Liver (tissue), 8 donors: ENCODE measurements at regions not wholly inside any gene's neighbourhood (a gene's known extent, or its start where the extent isn't known, plus 50 kb on each side); places are given as distances from the start of the nearest gene placed in this dataset.

Experiments used
- DNase-seq: peaks from one replicate; pipeline ENCODE4 v3.0.0-alpha.2; 2017; ENCODE audit warnings: low spot score
- H3K27ac ChIP-seq, 2 donors: one replicate each; pipeline ENCODE4 v1.7.0; 2013; ENCODE audit warnings: inconsistent platforms in 2 of 2, low read length in 2 of 2, control low read depth in 1 of 2, low read depth in 1 of 2, mild to moderate bottlenecking in 1 of 2
- H3K27me3 ChIP-seq, 4 donors: one replicate each; pipeline versions ENCODE4 v1.6.1 to v1.7.0; 2013; ENCODE audit warnings: low read length in 3 of 4, inconsistent platforms in 1 of 4, mild to moderate bottlenecking in 1 of 4, moderate library complexity in 1 of 4; ENCODE audit not compliant: control insufficient read depth in 4 of 4, insufficient read depth in 4 of 4
- H3K36me3 ChIP-seq, 4 donors: one replicate each; pipeline versions ENCODE4 v1.6.1 to v1.7.0; 2013; ENCODE audit warnings: low read length in 3 of 4, mild to moderate bottlenecking in 3 of 4, low read depth in 1 of 4, moderate library complexity in 1 of 4; ENCODE audit not compliant: control insufficient read depth in 4 of 4, insufficient read depth in 3 of 4
- H3K4me1 ChIP-seq, 4 donors: one replicate each; pipeline versions ENCODE4 v1.6.1 to v1.7.0; 2013; ENCODE audit warnings: low read length in 3 of 4, mild to moderate bottlenecking in 3 of 4, moderate library complexity in 1 of 4; ENCODE audit not compliant: control insufficient read depth in 4 of 4, insufficient read depth in 4 of 4
- H3K4me3 ChIP-seq, 3 donors: one replicate each; pipeline versions ENCODE4 v1.6.1 to v1.7.0; 2013; ENCODE audit warnings: low read length in 3 of 3, control low read depth in 1 of 3, low read depth in 1 of 3, mild to moderate bottlenecking in 1 of 3
- H3K9ac ChIP-seq, 2 donors: one replicate each; pipeline ENCODE4 v1.7.0; 2013; ENCODE audit warnings: low read length in 2 of 2, mild to moderate bottlenecking in 2 of 2, moderate library complexity in 2 of 2, control low read depth in 1 of 2, low read depth in 1 of 2
- H3K9me3 ChIP-seq, 4 donors: one replicate each; pipeline versions ENCODE4 v1.6.1 to v1.7.0; 2013; ENCODE audit warnings: low read length in 3 of 4; ENCODE audit not compliant: control insufficient read depth in 4 of 4
- EGR1 ChIP-seq, 2 donors: IDR thresholded peaks; 2 replicates each; pipeline ENCODE4 v1.6.1; 2016 to 2018; ENCODE audit warnings: antibody characterized with exemption in 2 of 2, low read depth in 2 of 2
- FOXA2 ChIP-seq: IDR thresholded peaks from 2 replicates; pipeline ENCODE4 v1.6.1; 2016; ENCODE audit warnings: antibody characterized with exemption
- GABPA ChIP-seq, 2 donors: IDR thresholded peaks in 1 of 2; conservative IDR thresholded peaks in 1 of 2; 2 replicates each; pipeline ENCODE4 v1.6.1; 2016; ENCODE audit warnings: antibody characterized with exemption in 2 of 2, mild to moderate bottlenecking in 1 of 2, moderate library complexity in 1 of 2
- HNF4A ChIP-seq, 2 donors: conservative IDR thresholded peaks; 2 replicates each; pipeline ENCODE4 v1.6.1; 2016; ENCODE audit warnings: antibody characterized with exemption in 2 of 2, mild to moderate bottlenecking in 2 of 2
- HNF4G ChIP-seq: IDR thresholded peaks from 2 replicates; pipeline ENCODE4 v1.6.1; 2016; ENCODE audit warnings: antibody characterized with exemption
- JUND ChIP-seq, 2 donors: IDR thresholded peaks; 2 replicates each; pipeline ENCODE4 v1.6.1; 2016; ENCODE audit warnings: antibody characterized with exemption in 2 of 2
- NR2F2 ChIP-seq: IDR thresholded peaks from 2 replicates; pipeline ENCODE4 v1.6.1; 2016; ENCODE audit warnings: antibody characterized with exemption
- RAD21 ChIP-seq, 2 donors: IDR thresholded peaks; 2 replicates each; pipeline ENCODE4 v1.6.1; 2016; ENCODE audit warnings: antibody characterized with exemption in 2 of 2, mild to moderate bottlenecking in 2 of 2
- RXRA ChIP-seq, 2 donors: IDR thresholded peaks; 2 replicates each; pipeline ENCODE4 v1.6.1; 2017 to 2018; ENCODE audit warnings: antibody characterized with exemption in 2 of 2, mild to moderate bottlenecking in 1 of 2
- TAF1 ChIP-seq: conservative IDR thresholded peaks from 2 replicates; pipeline ENCODE4 v1.6.1; 2016; ENCODE audit warnings: antibody characterized with exemption, mild to moderate bottlenecking
- YY1 ChIP-seq: IDR thresholded peaks from 2 replicates; pipeline ENCODE4 v1.6.1; 2016; ENCODE audit warnings: antibody characterized with exemption, mild to moderate bottlenecking
- WGBS: extraction: QIAGEN DNeasy Blood & Tissue Kit; methylation state at CpG from one replicate; pipeline ENCODE4 v1.1.7; 2013; 5-methylcytosine and 5-hydroxymethylcytosine counted together
- TF ChIP-seq, protein P1 (sequence below): IDR thresholded peaks from 2 replicates; pipeline ENCODE4 v1.6.1; 2016; ENCODE audit warnings: antibody characterized with exemption
- TF ChIP-seq, protein P2 (sequence below): IDR thresholded peaks from 2 replicates; pipeline ENCODE4 v1.6.1; 2016; ENCODE audit warnings: antibody characterized with exemption, mild to moderate bottlenecking
- TF ChIP-seq, protein P3 (sequence below): fragments of 150-350 bp; IDR thresholded peaks from 2 replicates; pipeline ENCODE4 v1.5.1; 2017; ENCODE audit warnings: improper control_type of control experiment, low read depth, low read length; ENCODE audit not compliant: missing input control
- donor health status: healthy.
- donor health status: healthy.
- donor health status: healthy.
- donor health status: healthy.
- donor health status: healthy.

DNA sequence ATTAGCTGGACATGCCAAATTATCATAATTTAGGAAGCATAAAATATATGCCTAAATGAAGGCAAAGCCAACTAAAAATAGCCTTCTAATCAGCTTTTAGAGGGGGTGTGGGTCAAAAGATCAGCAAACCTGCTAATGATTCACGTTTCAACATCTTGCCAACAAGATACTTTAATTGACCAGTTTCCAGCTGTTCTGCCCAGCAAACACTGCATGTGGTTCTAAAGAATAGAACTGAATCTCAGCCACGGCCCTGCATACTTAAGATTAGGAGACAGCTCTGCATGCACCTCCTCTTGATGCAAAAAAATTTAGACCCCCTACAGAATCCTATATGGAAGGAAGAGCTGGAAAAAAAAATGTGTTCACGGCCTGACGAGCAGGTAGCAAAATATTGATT lies 500.5 kb downstream of the TBL1XR1 start (continued):
- TF ChIP-seq RXRA (IDR thresholded peaks at IDR 0.05) = no peak
- TF ChIP-seq TAF1 = no peak

DNA sequence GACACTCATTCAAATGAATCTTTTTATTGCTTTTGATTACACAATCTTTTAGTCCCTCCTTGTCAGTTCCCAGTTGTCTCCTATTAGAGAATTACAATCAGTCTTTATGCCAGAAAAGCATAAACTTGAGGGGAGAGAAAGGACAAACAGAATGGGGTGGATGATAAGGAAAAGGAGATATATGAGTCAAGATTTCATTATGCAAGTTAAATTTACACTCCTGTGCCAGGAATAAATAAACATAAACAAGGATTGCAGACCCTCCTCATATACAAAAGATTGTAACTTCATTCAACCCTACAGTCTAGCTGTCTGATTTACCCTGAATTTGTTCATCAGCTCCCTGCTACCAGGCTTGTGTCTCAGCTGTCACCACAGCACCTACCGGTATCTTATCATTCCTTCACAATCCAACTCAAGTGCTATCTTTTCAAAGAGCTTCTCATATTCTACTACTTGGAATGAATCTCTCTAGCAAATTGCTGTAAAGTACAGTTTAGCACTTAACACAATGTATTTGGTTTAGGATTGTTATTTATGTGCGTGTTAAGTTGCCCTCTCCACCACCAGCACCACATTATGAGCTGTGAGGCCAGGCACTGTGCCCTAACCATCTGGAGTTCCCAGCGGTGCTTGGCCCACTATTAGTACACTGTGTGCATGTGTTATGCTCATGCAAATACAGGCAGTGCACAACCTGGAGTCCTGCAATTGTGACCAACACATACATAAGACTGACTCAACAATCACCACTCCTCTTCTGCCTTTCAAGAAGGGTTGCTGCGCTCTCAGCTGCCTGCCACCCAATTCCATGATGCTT lies 504.1 kb downstream of the TBL1XR1 start:
- DNase-seq = no peak
- H3K4me3 ChIP-seq = no peak overlapping the region
- H3K9me3 ChIP-seq = no peaks in the 10 kb centered on the region
- no peaks in the 10 kb centered on the region for H3K4me1 ChIP-seq
- no peak overlapping the region for H3K9ac ChIP-seq
- TF ChIP-seq RXRA (IDR thresholded peaks at IDR 0.05) = no peak
- TF ChIP-seq YY1 = no peak
- no peak for TF ChIP-seq GABPA (IDR thresholded peaks at IDR 0.05 in 1 of 2, conservative IDR thresholded peaks at IDR 0.05 in 1 of 2)
- TF ChIP-seq, protein P1, sequence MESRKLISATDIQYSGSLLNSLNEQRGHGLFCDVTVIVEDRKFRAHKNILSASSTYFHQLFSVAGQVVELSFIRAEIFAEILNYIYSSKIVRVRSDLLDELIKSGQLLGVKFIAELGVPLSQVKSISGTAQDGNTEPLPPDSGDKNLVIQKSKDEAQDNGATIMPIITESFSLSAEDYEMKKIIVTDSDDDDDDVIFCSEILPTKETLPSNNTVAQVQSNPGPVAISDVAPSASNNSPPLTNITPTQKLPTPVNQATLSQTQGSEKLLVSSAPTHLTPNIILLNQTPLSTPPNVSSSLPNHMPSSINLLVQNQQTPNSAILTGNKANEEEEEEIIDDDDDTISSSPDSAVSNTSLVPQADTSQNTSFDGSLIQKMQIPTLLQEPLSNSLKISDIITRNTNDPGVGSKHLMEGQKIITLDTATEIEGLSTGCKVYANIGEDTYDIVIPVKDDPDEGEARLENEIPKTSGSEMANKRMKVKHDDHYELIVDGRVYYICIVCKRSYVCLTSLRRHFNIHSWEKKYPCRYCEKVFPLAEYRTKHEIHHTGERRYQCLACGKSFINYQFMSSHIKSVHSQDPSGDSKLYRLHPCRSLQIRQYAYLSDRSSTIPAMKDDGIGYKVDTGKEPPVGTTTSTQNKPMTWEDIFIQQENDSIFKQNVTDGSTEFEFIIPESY = no peak
- TF ChIP-seq, protein P2, sequence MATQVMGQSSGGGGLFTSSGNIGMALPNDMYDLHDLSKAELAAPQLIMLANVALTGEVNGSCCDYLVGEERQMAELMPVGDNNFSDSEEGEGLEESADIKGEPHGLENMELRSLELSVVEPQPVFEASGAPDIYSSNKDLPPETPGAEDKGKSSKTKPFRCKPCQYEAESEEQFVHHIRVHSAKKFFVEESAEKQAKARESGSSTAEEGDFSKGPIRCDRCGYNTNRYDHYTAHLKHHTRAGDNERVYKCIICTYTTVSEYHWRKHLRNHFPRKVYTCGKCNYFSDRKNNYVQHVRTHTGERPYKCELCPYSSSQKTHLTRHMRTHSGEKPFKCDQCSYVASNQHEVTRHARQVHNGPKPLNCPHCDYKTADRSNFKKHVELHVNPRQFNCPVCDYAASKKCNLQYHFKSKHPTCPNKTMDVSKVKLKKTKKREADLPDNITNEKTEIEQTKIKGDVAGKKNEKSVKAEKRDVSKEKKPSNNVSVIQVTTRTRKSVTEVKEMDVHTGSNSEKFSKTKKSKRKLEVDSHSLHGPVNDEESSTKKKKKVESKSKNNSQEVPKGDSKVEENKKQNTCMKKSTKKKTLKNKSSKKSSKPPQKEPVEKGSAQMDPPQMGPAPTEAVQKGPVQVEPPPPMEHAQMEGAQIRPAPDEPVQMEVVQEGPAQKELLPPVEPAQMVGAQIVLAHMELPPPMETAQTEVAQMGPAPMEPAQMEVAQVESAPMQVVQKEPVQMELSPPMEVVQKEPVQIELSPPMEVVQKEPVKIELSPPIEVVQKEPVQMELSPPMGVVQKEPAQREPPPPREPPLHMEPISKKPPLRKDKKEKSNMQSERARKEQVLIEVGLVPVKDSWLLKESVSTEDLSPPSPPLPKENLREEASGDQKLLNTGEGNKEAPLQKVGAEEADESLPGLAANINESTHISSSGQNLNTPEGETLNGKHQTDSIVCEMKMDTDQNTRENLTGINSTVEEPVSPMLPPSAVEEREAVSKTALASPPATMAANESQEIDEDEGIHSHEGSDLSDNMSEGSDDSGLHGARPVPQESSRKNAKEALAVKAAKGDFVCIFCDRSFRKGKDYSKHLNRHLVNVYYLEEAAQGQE = no peak
- no peak for TF ChIP-seq NR2F2
- no peak for TF ChIP-seq HNF4A (conservative IDR thresholded peaks at IDR 0.05)
- no peak for TF ChIP-seq FOXA2
- H3K27ac ChIP-seq = no peak overlapping the region
- WGBS = 86% methylated on average over 4 of the region's 4 CpGs
- H3K36me3 ChIP-seq = no peaks in the 10 kb centered on the region
- H3K27me3 ChIP-seq = no peaks in the 10 kb centered on the region

DNA sequence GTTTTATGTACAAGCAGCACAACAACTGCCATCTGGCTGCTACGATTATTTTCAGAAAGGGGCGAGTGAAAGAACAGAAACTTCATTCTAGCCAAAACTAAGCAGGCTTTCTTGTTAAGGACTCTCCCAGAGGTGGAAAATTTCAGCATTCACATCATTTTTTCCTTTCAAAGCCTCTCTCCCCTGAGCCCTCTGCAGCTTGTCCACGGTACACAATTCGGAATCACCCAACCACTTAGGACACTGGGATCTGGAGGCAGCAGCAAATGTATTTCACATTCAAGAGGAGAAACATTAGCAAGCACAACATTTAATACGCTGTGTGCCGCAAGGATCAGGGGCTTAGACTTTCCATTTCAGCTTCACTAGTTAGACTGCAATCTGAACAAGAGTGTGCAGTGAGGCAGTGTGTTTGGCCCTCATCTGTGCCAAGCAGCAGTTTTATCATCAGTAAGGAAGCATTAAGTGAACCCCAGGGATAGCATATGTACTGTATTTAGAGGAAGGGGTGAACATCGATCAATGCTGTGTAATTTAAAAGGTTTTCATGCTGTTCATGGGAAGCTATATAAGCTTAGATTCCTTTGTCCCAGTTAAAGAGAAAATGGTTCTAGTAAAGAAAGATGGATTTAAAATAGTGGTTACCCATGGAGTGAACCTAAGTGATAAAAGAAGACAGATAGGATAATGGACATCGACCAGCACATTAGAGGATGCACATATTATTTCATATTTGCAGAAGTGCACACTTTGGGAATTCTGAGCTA lies 504.9 kb downstream of the TBL1XR1 start:
- Histone ChIP-seq H3K4me1 (no peaks in the 10 kb centered on the region), H3K4me3 (no peak overlapping the region), H3K27me3 (no peaks in the 10 kb centered on the region), H3K36me3 (no peaks in the 10 kb centered on the region), H3K9ac (no peak overlapping the region), H3K9me3 (no peaks in the 10 kb centered on the region), H3K27ac (no peak overlapping the region)
- DNase-seq = no peak
- TF ChIP-seq YY1 (no peak), RAD21 (IDR thresholded peaks at IDR 0.05) (no peak), RXRA (IDR thresholded peaks at IDR 0.05) (no peak), JUND (IDR thresholded peaks at IDR 0.05) (no peak), TAF1 (no peak), GABPA (IDR thresholded peaks at IDR 0.05 in 1 of 2, conservative IDR thresholded peaks at IDR 0.05 in 1 of 2) (no peak), HNF4A (conservative IDR thresholded peaks at IDR 0.05) (no peak), FOXA2 (no peak), NR2F2 (no peak), HNF4G (no peak), EGR1 (IDR thresholded peaks at IDR 0.05; ENCODE audit: low read depth in 2 of 2) (no peak)
- TF ChIP-seq, protein P2 = no peak
- TF ChIP-seq, protein P3, sequence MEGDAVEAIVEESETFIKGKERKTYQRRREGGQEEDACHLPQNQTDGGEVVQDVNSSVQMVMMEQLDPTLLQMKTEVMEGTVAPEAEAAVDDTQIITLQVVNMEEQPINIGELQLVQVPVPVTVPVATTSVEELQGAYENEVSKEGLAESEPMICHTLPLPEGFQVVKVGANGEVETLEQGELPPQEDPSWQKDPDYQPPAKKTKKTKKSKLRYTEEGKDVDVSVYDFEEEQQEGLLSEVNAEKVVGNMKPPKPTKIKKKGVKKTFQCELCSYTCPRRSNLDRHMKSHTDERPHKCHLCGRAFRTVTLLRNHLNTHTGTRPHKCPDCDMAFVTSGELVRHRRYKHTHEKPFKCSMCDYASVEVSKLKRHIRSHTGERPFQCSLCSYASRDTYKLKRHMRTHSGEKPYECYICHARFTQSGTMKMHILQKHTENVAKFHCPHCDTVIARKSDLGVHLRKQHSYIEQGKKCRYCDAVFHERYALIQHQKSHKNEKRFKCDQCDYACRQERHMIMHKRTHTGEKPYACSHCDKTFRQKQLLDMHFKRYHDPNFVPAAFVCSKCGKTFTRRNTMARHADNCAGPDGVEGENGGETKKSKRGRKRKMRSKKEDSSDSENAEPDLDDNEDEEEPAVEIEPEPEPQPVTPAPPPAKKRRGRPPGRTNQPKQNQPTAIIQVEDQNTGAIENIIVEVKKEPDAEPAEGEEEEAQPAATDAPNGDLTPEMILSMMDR = no peak
- 80% methylated on average over 8 of the region's 8 CpGs for WGBS
